ENCODE measurements at regions not wholly inside any gene's neighbourhood (a gene's known extent, or its start where the extent isn't known, plus 50 kb on each side); places are given as distances from the start of the nearest gene placed in this dataset.

GRCh38 chr1:208857465-208857864 is 613.3 kb upstream of the PLXNA2 start:
- H3F3A ChIP-seq (ENCODE audit: low read depth), result no peaks in the 10 kb centered on the region
- no peaks in the 10 kb centered on the region for H3K4me1 ChIP-seq (ENCODE audit: insufficient read depth, low read length, poor library complexity, severe bottlenecking)
- no peaks in the 10 kb centered on the region for H3K9me3 ChIP-seq (ENCODE audit: insufficient read depth, low read depth, low read length)
- H3K79me2 ChIP-seq (ENCODE audit: insufficient read depth, low read length), result no peaks in the 10 kb centered on the region
- H3K36me3 ChIP-seq (ENCODE audit: insufficient read depth, low read length), result no peaks in the 10 kb centered on the region
- H3K4me2 ChIP-seq (ENCODE audit: low read depth, low read length, poor library complexity, severe bottlenecking), result no peak overlapping the region
- no peaks in the 10 kb centered on the region for H4K20me1 ChIP-seq (ENCODE audit: insufficient read depth, low read length, poor library complexity, severe bottlenecking)
- H2AFZ ChIP-seq (ENCODE audit: low read length), result no peak overlapping the region
- H3K27me3 ChIP-seq (ENCODE audit: insufficient read depth, low read length, poor library complexity, severe bottlenecking), result no peaks in the 10 kb centered on the region
- no peak overlapping the region for H3K4me3 ChIP-seq (ENCODE audit: low read length, poor library complexity, severe bottlenecking)
- TF ChIP-seq CTCF (conservative IDR thresholded peaks at IDR 0.05; ENCODE audit: low read length), result no peak
- TF ChIP-seq EZH2phosphoT487 (IDR thresholded peaks at IDR 0.05; ENCODE audit: borderline replicate concordance), result no peak
- no peak overlapping the region for H3K9ac ChIP-seq (ENCODE audit: low read depth, low read length, poor library complexity, severe bottlenecking)
- H3K9me2 ChIP-seq (replicated peaks; ENCODE audit: low read depth, low read length), result no peaks in the 10 kb centered on the region

- H3F3A ChIP-seq (ENCODE audit: low read depth), result no peaks in the 10 kb centered on the region
- H3K4me1 ChIP-seq (ENCODE audit: insufficient read depth, low read length, poor library complexity, severe bottlenecking), result no peaks in the 10 kb centered on the region
- H3K9ac ChIP-seq (ENCODE audit: low read depth, low read length, poor library complexity, severe bottlenecking), result no peak overlapping the region
- no peaks in the 10 kb centered on the region for H3K36me3 ChIP-seq (ENCODE audit: insufficient read depth, low read length)
- TF ChIP-seq EZH2phosphoT487 (IDR thresholded peaks at IDR 0.05; ENCODE audit: borderline replicate concordance), result no peak
- no peak for TF ChIP-seq CTCF (conservative IDR thresholded peaks at IDR 0.05; ENCODE audit: low read length)
- no peak overlapping the region for H2AFZ ChIP-seq (ENCODE audit: low read length)
- H3K9me3 ChIP-seq (ENCODE audit: insufficient read depth, low read depth, low read length), result no peaks in the 10 kb centered on the region
- no peaks in the 10 kb centered on the region for H4K20me1 ChIP-seq (ENCODE audit: insufficient read depth, low read length, poor library complexity, severe bottlenecking)
- H3K4me3 ChIP-seq (ENCODE audit: low read length, poor library complexity, severe bottlenecking), result no peak overlapping the region
- no peaks in the 10 kb centered on the region for H3K79me2 ChIP-seq (ENCODE audit: insufficient read depth, low read length)
- no peaks in the 10 kb centered on the region for H3K27me3 ChIP-seq (ENCODE audit: insufficient read depth, low read length, poor library complexity, severe bottlenecking)
- no peak overlapping the region for H3K4me2 ChIP-seq (ENCODE audit: low read depth, low read length, poor library complexity, severe bottlenecking)
- H3K9me2 ChIP-seq (replicated peaks; ENCODE audit: low read depth, low read length), result no peaks in the 10 kb centered on the region
Observed at GRCh38 chr1:208858738-208859137, 614.6 kb upstream of the PLXNA2 start.

GRCh38 chr1:208864366-208864965 is 620.3 kb upstream of the PLXNA2 start:
- no peaks in the 10 kb centered on the region for H3K27me3 ChIP-seq (ENCODE audit: insufficient read depth, low read length, poor library complexity, severe bottlenecking)
- H3K4me3 ChIP-seq (ENCODE audit: low read length, poor library complexity, severe bottlenecking), result no peak overlapping the region
- H3K79me2 ChIP-seq (ENCODE audit: insufficient read depth, low read length), result no peaks in the 10 kb centered on the region
- no peaks in the 10 kb centered on the region for H3F3A ChIP-seq (ENCODE audit: low read depth)
- no peaks in the 10 kb centered on the region for H3K9me2 ChIP-seq (replicated peaks; ENCODE audit: low read depth, low read length)
- H4K20me1 ChIP-seq (ENCODE audit: insufficient read depth, low read length, poor library complexity, severe bottlenecking), result no peaks in the 10 kb centered on the region
- TF ChIP-seq CTCF (conservative IDR thresholded peaks at IDR 0.05; ENCODE audit: low read length) (no peak), EZH2phosphoT487 (IDR thresholded peaks at IDR 0.05; ENCODE audit: borderline replicate concordance) (no peak)
- H3K9me3 ChIP-seq (ENCODE audit: insufficient read depth, low read depth, low read length), result no peaks in the 10 kb centered on the region
- H3K36me3 ChIP-seq (ENCODE audit: insufficient read depth, low read length), result no peaks in the 10 kb centered on the region
- H3K4me2 ChIP-seq (ENCODE audit: low read depth, low read length, poor library complexity, severe bottlenecking), result no peak overlapping the region
- no peaks in the 10 kb centered on the region for H3K4me1 ChIP-seq (ENCODE audit: insufficient read depth, low read length, poor library complexity, severe bottlenecking)
- H2AFZ ChIP-seq (ENCODE audit: low read length), result no peak overlapping the region
- no peak overlapping the region for H3K9ac ChIP-seq (ENCODE audit: low read depth, low read length, poor library complexity, severe bottlenecking)

Data from Loucy (cell line).